Caco-2 (cell line): ENCODE measurements at regions not wholly inside any gene's neighbourhood (a gene's known extent, or its start where the extent isn't known, plus 50 kb on each side); places are given as distances from the start of the nearest gene placed in this dataset.

Experiments
- BruUV-seq: library from RNA; stranded (reverse); fragments of 400-500 nt; replicated peaks from 2 replicates; lab custom pipeline; 2021; lab: Mats Ljungman, UMichigan
- CTCF ChIA-PET: fragments of 300-600 bp; sonication (Branson Sonifier 250); formaldehyde crosslinking; loops from one replicate; lab custom pipeline; 2022; ENCODE audit warnings: antibody characterized with exemption; lab: Charles Lee
- POLR2A ChIA-PET: fragments of 300-600 bp; sonication (Branson Sonifier 250); formaldehyde crosslinking; loops from one replicate; lab custom pipeline; 2022; ENCODE audit warnings: antibody characterized with exemption; lab: Charles Lee
- DNase-seq, 2 experiments: peaks; one replicate each; pipeline versions ENCODE4 v3.0.0 to v3.0.0-alpha.2; 2020 to 2022
- H3K27me3 ChIP-seq: replicated peaks from 2 replicates; pipeline ENCODE4 v1.6.0; 2011; ENCODE audit warnings: low read length; ENCODE audit not compliant: control insufficient read depth, insufficient read depth
- H3K36me3 ChIP-seq: 2 replicates; pipeline ENCODE4 v1.5.1; 2011; ENCODE audit warnings: low read length; ENCODE audit not compliant: control insufficient read depth, insufficient read depth
- H3K4me1 ChIP-seq: fragments of 250-450 bp; sonication (Bioruptor Pico); 2 replicates; pipeline ENCODE4 v1.5.1; 2020; ENCODE audit warnings: mild to moderate bottlenecking
- H3K4me3 ChIP-seq: 2 replicates; pipeline ENCODE4 v1.5.1; 2011; ENCODE audit warnings: low read depth, mild to moderate bottlenecking, control low read depth, low read length
- H3K9me3 ChIP-seq: fragments of 250-450 bp; sonication (Bioruptor Pico); 2 replicates; pipeline ENCODE4 v1.5.1; 2020; ENCODE audit warnings: mild to moderate bottlenecking, moderate library complexity
- H3K27ac Mint-ChIP-seq: one replicate; pipeline ENCODE4 v1.8.0; 2022; ENCODE audit warnings: mixed read lengths; ENCODE audit not compliant: unreplicated experiment
- H3K27me3 Mint-ChIP-seq: one replicate; pipeline ENCODE4 v1.8.0; 2022; ENCODE audit warnings: mixed read lengths; ENCODE audit not compliant: insufficient read depth, unreplicated experiment
- H3K36me3 Mint-ChIP-seq: one replicate; pipeline ENCODE4 v1.8.0; 2022; ENCODE audit warnings: mild to moderate bottlenecking, mixed read lengths; ENCODE audit not compliant: insufficient read depth, unreplicated experiment
- H3K4me1 Mint-ChIP-seq: one replicate; pipeline ENCODE4 v1.8.0; 2022; ENCODE audit warnings: low read depth, mixed read lengths; ENCODE audit not compliant: unreplicated experiment
- H3K4me3 Mint-ChIP-seq: one replicate; pipeline ENCODE4 v1.8.0; 2022; ENCODE audit warnings: mild to moderate bottlenecking, moderate library complexity, mixed read lengths; ENCODE audit not compliant: unreplicated experiment
- H3K9me3 Mint-ChIP-seq: one replicate; pipeline ENCODE4 v1.8.0; 2022; ENCODE audit warnings: mixed read lengths; ENCODE audit not compliant: unreplicated experiment
- intact Hi-C: fragments of 100-400 bp; cut with micrococcal nuclease; formaldehyde crosslinking; loops from one replicate; pipeline ENCODE4 v1.10.0; 2022; ENCODE audit not compliant: unreplicated experiment
- TF ChIP-seq, protein P1 (sequence below), 2 experiments: fragments of 200-600 bp in 1 of 2; IDR thresholded peaks; 1 replicate in 1 of 2; 2 replicates in 1 of 2; pipeline versions ENCODE4 v1.5.1 to v1.8.0; 2011 to 2022; ENCODE audit warnings: antibody characterized with exemption in 1 of 2, control low read depth in 1 of 2, inconsistent platforms in 1 of 2, low read depth in 1 of 2, low read length in 1 of 2, mild to moderate bottlenecking in 1 of 2, moderate library complexity in 1 of 2; ENCODE audit not compliant: insufficient read depth in 1 of 2, severe bottlenecking in 1 of 2, unreplicated experiment in 1 of 2

- ChIA-PET CTCF (no interaction called here), POLR2A (no interaction called here)
- H3K27me3 Mint-ChIP-seq = no peaks in the 10 kb centered on the region
- Histone ChIP-seq H3K4me1 (peaks cover 11% of the 10 kb centered on the region), H3K36me3 (no peaks in the 10 kb centered on the region), H3K27me3 (no peaks in the 10 kb centered on the region), H3K4me3 (no peak overlapping the region), H3K9me3 (no peaks in the 10 kb centered on the region)
- intact Hi-C loops = loop anchor here (10.0 kb wide), 1 partner anchor 122 kb away; no protein-coding TSS in a partner anchor
- peaks cover 16% of the 10 kb centered on the region for H3K4me1 Mint-ChIP-seq
- no TSS peak for BruUV-seq
- peaks cover 13% of the 10 kb centered on the region for H3K9me3 Mint-ChIP-seq
- no peak for DNase-seq
- H3K4me3 Mint-ChIP-seq = no peak overlapping the region
- H3K36me3 Mint-ChIP-seq = no peaks in the 10 kb centered on the region
- H3K27ac Mint-ChIP-seq = no peak overlapping the region
- TF ChIP-seq, protein P1, sequence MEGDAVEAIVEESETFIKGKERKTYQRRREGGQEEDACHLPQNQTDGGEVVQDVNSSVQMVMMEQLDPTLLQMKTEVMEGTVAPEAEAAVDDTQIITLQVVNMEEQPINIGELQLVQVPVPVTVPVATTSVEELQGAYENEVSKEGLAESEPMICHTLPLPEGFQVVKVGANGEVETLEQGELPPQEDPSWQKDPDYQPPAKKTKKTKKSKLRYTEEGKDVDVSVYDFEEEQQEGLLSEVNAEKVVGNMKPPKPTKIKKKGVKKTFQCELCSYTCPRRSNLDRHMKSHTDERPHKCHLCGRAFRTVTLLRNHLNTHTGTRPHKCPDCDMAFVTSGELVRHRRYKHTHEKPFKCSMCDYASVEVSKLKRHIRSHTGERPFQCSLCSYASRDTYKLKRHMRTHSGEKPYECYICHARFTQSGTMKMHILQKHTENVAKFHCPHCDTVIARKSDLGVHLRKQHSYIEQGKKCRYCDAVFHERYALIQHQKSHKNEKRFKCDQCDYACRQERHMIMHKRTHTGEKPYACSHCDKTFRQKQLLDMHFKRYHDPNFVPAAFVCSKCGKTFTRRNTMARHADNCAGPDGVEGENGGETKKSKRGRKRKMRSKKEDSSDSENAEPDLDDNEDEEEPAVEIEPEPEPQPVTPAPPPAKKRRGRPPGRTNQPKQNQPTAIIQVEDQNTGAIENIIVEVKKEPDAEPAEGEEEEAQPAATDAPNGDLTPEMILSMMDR (IDR thresholded peaks at IDR 0.05; ENCODE audit: insufficient read depth in 1 of 2, low read depth in 1 of 2, low read length in 1 of 2, severe bottlenecking in 1 of 2, unreplicated experiment in 1 of 2) = no peak
These were observed 146.7 kb downstream of the PSMG1 start for GRCh38 chr21:39036581-39036980.

- Histone ChIP-seq H3K4me1 (peaks cover 24% of the 10 kb centered on the region), H3K4me3 (no peak overlapping the region), H3K27me3 (no peaks in the 10 kb centered on the region), H3K36me3 (no peaks in the 10 kb centered on the region), H3K9me3 (no peaks in the 10 kb centered on the region)
- Mint-ChIP-seq H3K27ac (peak overlapping the region; percentile 0), H3K4me3 (no peak overlapping the region), H3K36me3 (no peaks in the 10 kb centered on the region), H3K4me1 (peaks cover 29% of the 10 kb centered on the region), H3K27me3 (no peaks in the 10 kb centered on the region), H3K9me3 (peaks cover 17% of the 10 kb centered on the region)
- TF ChIP-seq, protein P1 (IDR thresholded peaks at IDR 0.05; ENCODE audit: insufficient read depth in 1 of 2, low read depth in 1 of 2, low read length in 1 of 2, severe bottlenecking in 1 of 2, unreplicated experiment in 1 of 2) = no peak
- intact Hi-C loops = loop anchor here (5.0 to 10.0 kb wide), 2 partner anchors 37 to 120 kb away; no protein-coding TSS in a partner anchor
- no peak for DNase-seq
- ChIA-PET POLR2A (interaction anchor here (0.6 kb wide), 1 partner anchor 12 kb away, joined by 4 read pairs; no protein-coding TSS in a partner anchor), CTCF (interaction anchor here (0.6 kb wide), 1 partner anchor 8 kb away, joined by 3 read pairs; no protein-coding TSS in a partner anchor)
- BruUV-seq = no TSS peak
These were observed 148.4 kb downstream of the PSMG1 start for GRCh38 chr21:39034590-39035536.

DNA sequence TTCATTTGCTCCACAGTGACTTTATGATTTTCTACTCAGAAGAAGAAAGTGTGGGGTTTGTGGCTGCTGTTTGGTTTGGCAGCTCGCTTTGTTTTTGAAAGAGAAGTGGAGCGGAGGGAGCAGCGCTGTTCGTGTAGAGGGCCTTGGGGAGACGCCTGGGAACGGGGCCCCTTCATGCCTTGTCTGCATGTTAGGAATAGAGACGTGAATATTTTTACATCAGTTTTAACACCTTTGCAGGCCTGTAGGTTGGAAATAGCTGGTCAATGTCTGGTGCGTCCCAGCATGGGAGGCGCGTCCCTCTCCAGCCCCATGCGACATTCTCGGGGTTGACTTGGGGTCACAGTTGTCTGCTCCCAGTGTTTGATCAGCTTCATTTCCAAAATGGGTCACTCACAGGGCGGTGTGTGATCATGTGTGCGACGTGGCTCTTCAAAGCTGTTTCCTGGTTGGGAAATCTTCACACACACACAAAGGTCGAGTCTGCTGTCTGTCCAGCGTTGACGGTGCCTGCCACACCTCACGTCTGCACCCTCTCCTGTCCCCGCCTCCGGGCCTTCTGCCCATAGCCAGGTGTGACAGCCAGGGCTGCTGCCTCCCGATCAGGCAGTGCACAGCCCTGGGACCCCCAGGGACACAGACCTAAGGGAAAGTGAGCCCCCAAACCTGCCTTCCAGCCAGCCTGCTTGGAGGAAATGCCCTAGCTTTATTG is 149.2 kb downstream of the PSMG1 start:
- peak; percentile 69 to 84 for DNase-seq
- Mint-ChIP-seq H3K36me3 (no peaks in the 10 kb centered on the region), H3K27ac (peak overlapping the region; percentile 83), H3K9me3 (peaks cover 17% of the 10 kb centered on the region), H3K4me3 (peak overlapping the region; percentile 30), H3K27me3 (no peaks in the 10 kb centered on the region), H3K4me1 (peaks cover 34% of the 10 kb centered on the region)
- Histone ChIP-seq H3K4me3 (no peak overlapping the region), H3K36me3 (no peaks in the 10 kb centered on the region), H3K4me1 (peaks cover 32% of the 10 kb centered on the region), H3K9me3 (no peaks in the 10 kb centered on the region), H3K27me3 (no peaks in the 10 kb centered on the region)
- intact Hi-C loops = loop anchor here (5.0 to 10.0 kb wide), 2 partner anchors 38 to 119 kb away; no protein-coding TSS in a partner anchor
- ChIA-PET CTCF (interaction anchor here (0.6 kb wide), 1 partner anchor 9 kb away, joined by 3 read pairs; no protein-coding TSS in a partner anchor), POLR2A (interaction anchor here (0.6 kb wide), 1 partner anchor 11 kb away, joined by 4 read pairs; no protein-coding TSS in a partner anchor)
- BruUV-seq = no TSS peak
- TF ChIP-seq, protein P1 (IDR thresholded peaks at IDR 0.05; ENCODE audit: insufficient read depth in 1 of 2, low read depth in 1 of 2, low read length in 1 of 2, severe bottlenecking in 1 of 2, unreplicated experiment in 1 of 2) = no peak
